ENCODE measurements at regions not wholly inside any gene's neighbourhood (a gene's known extent, or its start where the extent isn't known, plus 50 kb on each side); places are given as distances from the start of the nearest gene placed in this dataset.

DNA sequence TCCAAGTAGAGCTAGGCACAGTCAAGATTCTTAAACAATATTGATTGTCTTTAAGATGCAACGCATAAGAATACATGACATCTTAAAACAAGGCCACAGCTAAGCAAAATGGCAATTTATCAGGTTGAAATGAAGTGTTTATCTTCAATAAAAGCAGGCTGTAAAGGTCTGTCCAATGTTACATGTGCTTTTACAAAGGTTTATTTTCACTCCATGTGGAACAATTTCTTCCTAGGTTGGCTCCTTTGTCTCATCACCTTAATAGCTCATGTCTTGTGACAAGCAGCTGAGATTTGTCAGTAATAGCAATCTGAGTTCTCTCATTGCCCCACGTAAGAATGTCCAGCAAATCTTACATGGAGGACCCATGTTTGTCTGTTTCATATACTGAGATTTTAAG, 437.6 kb downstream of the GPAM start:
- no peak for DNase-seq (ENCODE audit: low read depth)

DNA sequence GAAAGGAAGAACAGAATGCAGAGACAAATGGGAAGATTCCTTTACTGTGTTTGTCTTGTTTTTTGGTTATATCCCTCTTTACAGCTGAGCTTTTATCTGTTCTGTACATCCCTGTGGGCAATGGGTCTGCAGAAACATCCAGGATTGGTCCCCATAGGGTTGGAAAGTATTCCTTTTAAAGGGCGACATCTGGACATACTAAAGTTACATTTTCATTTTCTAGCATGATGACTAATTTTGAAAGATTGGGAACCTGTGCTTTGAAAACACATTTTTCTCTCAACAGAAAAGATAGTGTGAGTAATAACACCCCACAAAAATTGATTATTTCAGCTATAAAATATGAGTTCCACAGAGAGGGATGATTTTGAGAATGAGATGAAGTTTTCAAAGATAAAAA, 435.8 kb downstream of the GPAM start:
- no peak for DNase-seq (ENCODE audit: low read depth)

DNA sequence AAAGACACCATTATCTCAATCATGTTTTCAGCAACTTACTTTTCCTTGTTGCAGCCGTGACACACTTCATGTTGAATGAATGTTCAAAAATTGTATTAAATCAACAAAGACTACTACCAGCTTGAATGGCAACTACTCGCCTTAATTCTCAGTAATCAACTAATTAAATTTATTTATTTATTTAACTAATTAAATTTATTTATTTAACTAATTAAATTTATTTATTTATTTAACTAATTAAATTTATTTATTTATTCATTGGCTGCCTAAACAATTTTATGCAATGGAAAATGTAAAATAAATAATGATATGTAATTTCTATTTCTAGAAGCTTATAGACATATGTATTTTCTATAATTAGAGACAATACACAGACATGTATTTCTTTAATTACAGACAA, 435.4 kb downstream of the GPAM start:
- no peak for DNase-seq (ENCODE audit: low read depth)

DNA sequence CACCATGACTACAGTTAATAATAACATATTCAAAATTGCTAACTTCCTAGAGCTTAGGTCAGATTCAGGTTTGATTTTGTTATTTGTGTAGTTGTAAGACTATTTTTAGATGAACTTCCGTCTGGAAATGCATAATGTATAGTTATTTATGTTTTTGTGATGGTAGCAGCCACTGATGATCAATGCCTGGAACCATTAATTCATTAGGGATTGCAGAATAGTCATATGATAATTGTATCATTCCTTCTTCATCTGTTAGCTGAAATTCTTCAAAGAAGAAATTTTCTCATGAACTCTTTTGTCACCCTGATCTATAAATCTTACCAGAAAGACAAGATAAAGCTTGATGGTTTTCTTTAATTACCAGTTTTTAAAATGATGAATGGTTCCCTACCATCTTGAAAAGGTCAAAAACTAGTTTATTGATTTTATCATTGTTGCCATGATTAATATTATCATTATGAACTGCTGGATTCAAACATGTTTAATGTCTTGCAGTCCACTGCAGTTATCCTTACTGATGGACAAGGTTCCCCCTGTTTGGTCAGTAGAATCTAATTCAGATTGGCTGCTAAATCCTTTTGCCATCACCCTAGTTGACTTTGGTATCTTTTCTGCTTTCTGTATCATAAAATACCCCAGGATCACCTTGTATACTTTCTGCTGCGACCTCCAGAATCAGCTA, 433.3 kb downstream of the GPAM start:
- DNase-seq (ENCODE audit: low read depth) = no peak

DNA sequence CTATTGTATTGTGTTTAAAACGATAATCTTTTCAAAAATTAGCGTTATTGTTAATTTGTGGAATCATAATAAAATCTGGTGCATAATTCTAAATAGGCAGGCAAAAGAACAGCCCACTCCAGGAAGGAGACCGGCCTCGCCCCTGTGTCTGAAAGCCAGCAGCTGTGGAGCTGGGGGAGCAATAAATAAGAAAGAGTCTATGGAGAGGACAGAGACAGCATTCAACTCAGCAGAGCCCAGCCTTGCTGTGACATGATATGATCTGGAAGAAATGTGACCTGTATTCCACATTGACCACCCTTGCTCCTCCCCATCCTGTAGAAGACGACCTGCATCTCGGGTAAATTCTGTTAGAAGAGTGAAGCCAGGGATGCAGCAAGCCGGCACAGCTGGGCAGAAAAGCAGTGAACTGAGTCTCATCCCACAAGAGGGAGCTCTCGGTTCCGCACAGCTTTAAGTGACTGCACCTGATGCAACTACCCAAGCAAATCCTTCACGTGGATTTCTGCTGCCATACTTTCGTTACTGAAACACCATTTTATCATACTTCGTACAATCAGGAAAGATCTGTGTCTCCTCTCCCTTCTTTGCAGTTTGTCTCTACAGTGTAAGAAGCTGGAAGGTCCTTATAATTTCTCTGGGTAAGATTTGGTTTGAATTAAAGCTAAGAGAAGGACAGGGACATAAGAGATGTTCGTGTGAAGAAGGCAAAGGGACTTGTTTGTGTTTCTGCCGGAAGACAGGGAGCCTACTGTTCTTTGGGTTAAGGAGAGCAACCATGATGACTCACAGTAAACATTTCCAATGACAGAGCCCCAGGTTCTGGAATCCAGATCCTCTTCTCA, 427.1 kb downstream of the GPAM start:
- DNase-seq (ENCODE audit: low read depth) = no peak

DNA sequence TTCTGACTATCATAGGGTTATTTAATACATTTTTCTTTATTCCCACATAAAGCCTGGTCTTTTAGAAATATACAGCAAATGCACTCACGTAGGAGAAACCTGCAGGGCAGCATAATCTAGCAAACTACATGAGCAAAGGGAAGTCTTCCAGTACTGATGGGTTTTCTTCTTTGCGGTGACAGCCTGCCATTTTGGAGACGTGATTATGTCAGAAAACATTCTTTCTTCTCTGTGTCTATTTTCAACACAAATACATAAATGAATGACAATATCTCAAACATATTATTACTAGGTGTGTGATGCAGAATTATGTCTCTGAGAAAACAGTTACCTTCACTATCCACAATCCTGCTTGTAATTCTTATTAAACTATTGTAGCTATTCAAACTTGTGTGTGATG, 425.0 kb downstream of the GPAM start:
- no peak for DNase-seq (ENCODE audit: low read depth)

DNA sequence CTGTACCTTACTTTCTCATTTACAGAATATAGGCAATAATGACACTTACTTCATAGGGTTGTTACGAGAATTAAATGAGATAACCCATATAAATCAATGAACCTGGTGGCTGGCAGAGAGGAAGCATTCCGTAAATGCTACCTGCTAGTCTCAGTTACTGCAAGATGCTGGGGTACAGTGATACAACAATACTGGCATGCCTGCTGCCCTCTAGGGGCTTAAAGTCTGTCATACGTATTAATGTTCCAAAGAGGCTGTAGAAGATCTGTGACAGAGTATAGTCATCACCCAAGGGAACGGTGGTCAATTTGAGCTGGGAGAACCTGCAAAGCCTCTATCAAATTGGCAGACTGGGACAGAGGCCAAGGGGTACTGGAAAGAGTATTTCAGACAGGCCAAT, 421.5 kb downstream of the GPAM start:
- DNase-seq (ENCODE audit: low read depth) = no peak

DNA sequence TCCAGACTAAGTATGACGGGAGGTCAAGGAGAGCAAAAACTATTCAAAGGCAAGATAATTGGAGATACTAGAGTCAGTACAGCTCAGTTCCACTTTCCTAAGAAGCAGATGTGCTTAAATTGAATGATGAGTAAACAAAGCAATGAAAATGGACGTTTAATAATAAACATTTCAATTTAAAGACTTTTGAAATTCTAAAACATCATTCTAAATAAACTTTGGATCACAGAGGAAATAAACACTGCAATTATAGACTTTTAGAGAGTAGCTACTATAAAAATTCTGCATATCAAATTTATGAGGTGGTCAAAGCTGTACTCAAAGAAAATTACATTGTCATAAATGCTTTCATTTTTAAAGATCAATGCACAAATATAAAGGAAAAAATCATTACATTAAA, 418.3 kb downstream of the GPAM start:
- no peak for DNase-seq (ENCODE audit: low read depth)

DNA sequence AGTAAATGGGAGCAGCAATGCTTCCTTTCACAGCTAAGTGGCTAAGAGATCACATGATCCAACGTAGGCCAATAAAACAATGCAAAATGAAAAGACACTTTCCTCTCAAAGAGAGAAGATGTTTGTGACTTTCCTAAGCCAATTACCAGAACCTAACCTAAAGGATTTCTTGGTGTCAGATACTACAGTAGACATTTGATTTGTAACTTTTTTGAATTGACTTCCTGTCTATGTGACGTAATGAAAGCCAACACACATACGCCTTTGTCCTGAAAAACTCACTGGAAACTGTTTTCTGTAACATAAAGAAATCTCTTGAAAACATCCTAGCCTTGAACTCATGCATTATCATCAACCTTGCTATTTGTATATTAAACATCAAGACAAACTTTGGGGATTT, 417.1 kb downstream of the GPAM start:
- no peak for DNase-seq (ENCODE audit: low read depth)

DNA sequence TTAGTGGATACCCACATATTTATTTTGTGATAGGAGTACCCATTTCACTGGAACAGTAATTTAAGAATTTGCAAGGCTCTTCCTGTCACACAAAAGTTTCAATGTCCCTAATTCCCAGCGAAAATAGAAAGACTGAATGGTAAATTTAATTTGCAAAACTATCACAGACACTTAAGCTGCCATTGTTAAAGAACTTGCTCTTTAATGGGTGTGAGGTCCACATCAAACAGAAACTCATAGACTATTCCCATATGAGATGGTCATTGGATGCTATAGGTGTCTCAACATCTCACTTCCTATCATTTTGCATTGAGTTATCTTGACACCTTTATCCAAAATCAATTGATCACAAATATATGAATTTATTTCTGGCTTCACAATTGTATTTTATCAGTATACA, 415.9 kb downstream of the GPAM start:
- DNase-seq (ENCODE audit: low read depth) = no peak

DNA sequence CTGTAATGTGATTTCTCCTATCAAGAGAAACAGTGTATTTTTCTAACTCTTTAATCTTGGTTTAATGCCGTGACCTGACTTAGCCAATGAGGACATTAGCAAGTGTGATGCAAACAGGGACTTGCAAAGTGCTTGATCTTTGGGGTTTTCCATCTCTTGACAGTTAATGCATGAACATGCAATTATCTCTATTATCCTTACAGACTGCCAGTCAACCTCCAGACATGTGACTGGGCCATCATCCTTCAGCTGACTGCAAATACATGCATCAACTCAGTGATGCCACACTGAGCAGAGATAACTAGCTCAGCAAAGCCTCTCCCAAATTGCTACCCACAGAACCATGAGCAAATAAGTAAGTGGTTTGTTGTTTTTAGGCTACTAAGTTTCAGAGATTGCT, 409.6 kb downstream of the GPAM start:
- no peak for DNase-seq (ENCODE audit: low read depth)

DNA sequence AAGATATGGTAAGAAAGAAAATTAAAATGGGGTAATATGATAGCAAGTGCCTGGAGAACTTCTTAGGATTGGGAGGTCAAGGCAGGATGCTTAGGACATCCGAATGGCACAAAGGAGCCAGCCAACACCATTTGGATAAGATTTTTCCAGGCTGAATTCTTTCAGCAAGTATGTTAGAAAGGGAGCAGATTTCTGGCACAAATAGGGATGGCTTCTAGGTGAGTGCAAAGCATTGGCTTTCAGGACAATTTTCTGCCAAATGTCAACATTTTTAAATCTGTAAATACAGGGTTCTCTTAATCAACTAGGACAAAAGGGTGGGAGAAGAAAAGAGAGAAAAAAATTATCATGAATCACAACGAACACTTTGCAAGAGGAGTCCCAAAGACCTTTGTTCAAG, 409.1 kb downstream of the GPAM start:
- DNase-seq (ENCODE audit: low read depth) = no peak

DNA sequence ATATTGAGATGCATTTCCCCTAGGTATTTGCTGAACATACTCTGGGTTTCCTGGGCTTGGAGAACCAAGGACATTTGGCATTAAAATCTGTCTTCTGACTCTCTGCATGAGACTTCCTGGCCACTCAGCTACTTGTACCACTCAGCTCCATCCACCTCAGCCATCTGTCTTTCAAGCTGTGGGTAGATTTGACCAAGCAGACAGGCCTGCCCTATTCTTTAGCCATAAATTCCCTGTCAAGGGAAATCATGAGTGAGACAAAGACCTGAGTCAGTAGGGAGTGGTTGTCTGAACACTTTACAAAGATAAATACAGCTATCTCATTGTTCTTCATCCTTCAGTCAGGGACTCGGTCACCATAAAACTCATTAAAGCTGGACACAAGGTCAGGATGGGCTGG, 399.1 kb downstream of the GPAM start:
- DNase-seq (ENCODE audit: low read depth) = no peak

DNA sequence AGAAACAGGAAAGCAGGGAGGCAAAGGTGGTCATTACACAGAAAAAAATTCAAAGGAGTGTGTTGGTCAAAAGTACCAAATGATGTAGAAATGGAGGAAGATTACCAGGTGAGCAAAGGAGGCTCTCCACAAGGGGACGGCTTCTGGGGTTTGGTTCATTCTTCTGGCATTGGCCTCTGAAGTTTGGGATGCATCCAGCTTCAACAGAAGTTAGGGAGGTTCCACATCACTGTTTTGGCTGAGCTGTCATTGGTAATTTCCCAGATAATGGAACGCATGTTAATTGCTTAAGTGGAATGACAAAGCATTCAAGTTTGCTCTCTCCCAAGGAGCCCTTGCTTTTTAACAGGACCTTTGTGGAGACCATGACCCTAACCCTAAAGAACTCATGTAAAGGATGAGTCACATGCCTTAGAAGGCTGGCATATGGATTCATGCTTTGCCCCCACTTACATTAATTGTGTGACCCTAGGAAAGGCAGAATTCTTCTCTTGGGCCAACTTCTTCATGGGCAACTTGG, 398.6 kb downstream of the GPAM start:
- no peak for DNase-seq (ENCODE audit: low read depth)

DNA sequence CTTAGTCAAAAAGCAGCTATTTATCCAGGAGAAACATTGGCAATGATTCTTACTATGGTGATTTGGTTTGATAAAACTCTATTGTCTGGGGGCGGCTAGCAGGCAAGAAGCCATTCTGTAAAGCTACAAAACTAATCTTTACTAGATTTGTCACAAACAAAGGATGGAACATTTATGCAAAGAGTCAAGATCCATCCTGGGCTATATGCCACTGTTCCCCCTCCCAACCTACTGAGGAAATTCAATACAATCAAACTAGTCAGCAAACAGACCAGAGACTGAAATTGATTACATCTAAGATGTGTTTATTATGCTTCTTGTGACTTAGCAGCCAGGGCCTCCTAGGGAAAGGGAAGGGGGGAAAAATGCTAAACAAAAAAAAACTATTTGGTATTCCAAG, 397.6 kb downstream of the GPAM start:
- DNase-seq (ENCODE audit: low read depth) = no peak

DNA sequence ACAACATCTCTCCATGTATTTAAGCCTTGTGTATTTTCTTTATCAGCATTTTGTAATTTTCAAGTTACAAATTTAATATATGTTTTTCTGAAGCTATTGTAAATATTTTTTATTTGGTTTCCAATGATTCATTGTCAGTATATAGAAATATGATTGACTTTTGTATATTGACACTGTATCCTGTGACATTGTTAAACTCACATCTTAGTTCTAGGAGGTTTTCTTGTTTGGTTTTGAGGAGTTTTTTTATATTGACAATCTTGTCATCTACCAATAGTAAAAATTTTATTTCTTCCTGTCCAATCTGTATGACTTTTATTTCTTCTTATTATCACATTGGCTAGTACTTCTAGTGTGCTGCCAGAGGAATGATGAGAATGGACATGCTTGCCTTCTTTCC, 393.7 kb downstream of the GPAM start:
- DNase-seq (ENCODE audit: low read depth) = no peak

DNA sequence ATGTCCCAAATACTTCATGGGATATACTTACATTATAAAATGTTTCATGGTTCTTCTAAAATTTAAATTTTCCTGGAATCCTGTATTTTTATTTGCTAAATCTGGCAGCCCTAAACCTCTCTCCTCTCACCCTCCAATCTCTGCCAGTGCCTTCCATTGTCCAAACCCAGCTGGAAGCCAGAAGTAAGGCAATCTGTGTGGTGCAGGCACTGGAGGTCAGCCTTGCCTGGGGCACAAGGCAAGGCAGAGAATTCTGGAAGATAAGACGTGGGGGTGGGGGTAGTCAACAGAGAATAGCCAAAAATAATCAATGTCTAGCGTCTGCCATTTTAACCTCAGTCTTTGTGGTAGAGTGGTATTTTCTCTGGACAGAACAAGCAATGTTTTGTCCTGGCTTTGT, 381.7 kb downstream of the GPAM start:
- DNase-seq (ENCODE audit: low read depth) = no peak

DNA sequence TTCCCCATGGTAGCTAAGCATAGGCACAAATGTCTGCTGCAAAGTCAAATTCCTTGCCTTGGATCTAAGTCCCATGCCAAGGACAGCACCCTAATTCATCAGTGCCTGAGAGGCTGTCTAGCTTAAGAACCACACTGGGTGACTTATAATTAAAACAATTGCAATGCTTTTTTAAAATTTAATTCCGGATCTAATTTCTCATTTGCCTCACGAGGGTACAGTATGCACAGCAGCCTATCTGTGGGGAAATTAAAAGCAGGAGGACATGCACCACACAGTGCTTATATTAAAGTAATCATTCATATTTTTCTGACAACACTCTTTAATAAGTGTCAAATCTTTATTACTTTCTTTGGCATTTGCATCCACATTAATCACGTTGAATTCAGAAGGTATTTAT, 378.8 kb downstream of the GPAM start:
- DNase-seq (ENCODE audit: low read depth) = no peak

DNA sequence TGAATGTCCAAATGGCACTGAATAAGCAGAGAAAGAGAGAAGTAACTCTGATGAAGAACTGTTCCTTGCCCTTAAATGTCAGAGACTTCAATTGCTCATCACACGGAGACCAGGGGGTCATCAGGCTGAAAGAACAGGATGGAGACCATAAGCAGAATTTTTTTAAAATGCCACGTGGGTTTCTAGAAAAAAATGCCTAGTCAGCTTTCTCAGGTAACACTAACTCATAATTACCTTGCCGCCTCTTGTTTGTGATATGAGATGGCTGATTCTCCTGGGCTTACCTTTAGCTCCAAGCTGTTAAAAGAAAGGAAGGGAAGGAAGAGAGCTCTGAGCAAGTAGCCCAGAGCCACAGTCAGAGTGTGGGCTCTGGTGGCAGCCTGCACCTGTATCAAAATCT, 372.0 kb downstream of the GPAM start:
- DNase-seq (ENCODE audit: low read depth) = no peak

DNA sequence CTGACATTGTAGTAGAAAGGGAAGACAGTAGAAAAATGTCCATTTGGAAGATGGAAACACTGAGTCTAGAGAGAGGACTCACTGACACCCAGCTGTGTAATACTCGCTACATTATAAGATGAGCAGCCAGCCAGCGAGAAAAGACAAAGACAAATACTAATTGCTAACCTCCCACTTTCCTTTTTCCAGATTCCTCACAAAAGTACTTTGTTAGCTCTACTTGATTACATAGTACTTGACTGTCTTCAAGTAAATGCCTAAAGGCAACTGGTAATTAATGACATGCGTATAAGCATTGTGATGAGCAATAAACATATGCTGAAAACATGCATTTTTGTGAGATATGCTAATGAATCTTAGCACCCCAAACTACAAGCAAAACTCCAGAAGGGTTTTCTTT, 363.1 kb downstream of the GPAM start:
- DNase-seq (ENCODE audit: low read depth) = no peak

DNA sequence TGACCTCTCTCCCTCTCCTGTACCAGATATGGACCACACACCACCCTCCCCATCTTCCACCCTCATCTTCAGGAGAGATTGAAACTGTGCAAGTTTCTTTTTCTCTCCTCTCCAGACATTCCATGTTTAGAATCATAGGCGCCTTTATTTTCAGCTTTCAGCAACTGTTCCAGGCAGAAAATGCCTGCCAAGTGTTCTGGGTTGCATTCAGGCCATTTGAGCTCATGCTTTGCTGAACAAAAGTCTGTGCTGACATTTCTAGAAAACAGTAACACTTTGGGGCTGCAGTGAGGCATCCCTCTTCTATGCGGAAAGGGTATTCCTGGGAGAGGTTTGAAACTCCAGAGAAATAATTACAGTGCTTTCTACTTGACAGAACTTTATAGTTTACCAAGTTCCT, 361.7 kb downstream of the GPAM start:
- DNase-seq (ENCODE audit: low read depth) = no peak

DNA sequence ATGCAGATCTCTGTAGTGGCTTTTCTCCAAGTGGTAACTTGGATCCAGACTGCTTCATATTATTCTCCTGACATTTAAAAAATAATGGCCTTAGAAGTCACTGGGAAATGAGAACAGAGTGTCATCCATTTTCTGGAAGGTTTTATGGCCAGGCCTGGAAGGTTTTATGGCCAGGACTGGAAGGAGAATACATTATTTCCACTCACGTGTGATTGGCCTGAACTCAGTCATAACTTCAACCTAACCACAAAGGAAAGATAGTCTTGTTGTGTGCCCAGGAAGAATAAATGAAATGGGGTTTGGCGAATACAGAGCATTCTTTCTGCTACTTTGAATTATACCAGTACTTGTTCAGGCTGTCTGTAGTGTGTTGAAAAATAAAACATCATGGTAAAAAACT, 360.9 kb downstream of the GPAM start:
- no peak for DNase-seq (ENCODE audit: low read depth)

DNA sequence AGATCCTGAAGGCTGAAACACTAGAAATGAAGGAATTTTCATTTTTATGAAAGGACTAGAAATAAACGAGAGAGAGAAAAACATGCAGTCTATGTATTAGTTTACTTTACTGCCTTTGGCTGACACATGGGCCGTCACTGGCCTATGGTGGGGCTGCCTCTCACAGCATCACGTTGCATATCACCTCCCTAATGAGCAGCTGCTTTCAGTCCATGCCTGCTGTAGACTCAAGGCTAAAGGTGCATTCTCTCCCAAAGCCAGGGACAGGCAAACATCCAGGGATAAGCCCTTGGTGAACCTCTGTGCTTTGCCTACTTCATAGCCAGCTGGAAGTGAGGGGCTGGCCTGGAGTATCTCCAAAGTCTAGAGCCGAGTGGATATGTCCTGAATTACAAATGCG, 359.4 kb downstream of the GPAM start:
- DNase-seq (ENCODE audit: low read depth) = no peak

DNA sequence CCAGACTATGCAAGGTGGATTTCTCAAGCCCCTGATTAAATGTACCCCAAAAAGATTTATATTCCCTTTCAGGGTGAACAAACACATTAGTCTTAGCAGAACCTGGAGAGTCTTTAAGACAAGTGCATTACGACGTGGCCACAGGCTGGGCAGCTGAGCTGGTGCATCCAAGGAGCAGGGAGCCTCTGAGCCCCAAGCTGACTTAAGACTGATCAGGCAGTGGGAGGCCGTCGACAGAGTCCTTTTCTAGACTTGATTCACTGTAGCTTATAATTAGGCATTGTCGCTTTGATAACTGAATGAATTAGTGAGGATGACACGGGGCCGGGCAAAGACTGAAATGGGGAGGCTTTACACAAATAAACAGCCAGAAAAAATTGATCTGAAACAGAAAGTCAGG, 353.2 kb downstream of the GPAM start:
- no peak for DNase-seq (ENCODE audit: low read depth)
